PC-3 (cell line): ENCODE measurements at regions not wholly inside any gene's neighbourhood (a gene's known extent, or its start where the extent isn't known, plus 50 kb on each side); places are given as distances from the start of the nearest gene placed in this dataset.

Experiments
- ATAC-seq: fragments of 200-7000 bp; cut with Tn5 transposase; 2 replicates; pipeline ENCODE4 v1.9.1; 2020; ENCODE audit warnings: mild to moderate bottlenecking, moderate library complexity
- BruUV-seq: library from RNA; stranded (reverse); fragments of 400-500 nt; replicated peaks from 2 replicates; lab custom pipeline; 2021; lab: Mats Ljungman, UMichigan
- CTCF ChIA-PET: fragments of 300-600 bp; sonication (Branson Sonifier 250); formaldehyde crosslinking; loops from one replicate; lab custom pipeline; 2022; ENCODE audit warnings: antibody characterized with exemption; lab: Charles Lee
- POLR2A ChIA-PET: fragments of 300-600 bp; sonication (Branson Sonifier 250); formaldehyde crosslinking; loops from one replicate; lab custom pipeline; 2022; ENCODE audit warnings: antibody characterized with exemption; ENCODE audit not compliant: unreplicated experiment; lab: Charles Lee
- DNase-seq: peaks from one replicate; pipeline ENCODE4 v3.0.0-alpha.2; 2015
- H2AFZ ChIP-seq: fragments of 300-600 bp; sonication (generic); 2 replicates; pipeline ENCODE4 v1.6.0; 2016; ENCODE audit warnings: antibody characterized with exemption, low read length
- H3F3A ChIP-seq: fragments of 300-600 bp; sonication (generic); one replicate; pipeline ENCODE4 v1.6.0; 2017; ENCODE audit warnings: antibody characterized with exemption, low read length, control low read depth, mild to moderate bottlenecking; ENCODE audit not compliant: unreplicated experiment
- H3K27ac ChIP-seq: fragments of 300-600 bp; sonication (generic); 2 replicates; pipeline ENCODE4 v1.5.1; 2016; ENCODE audit warnings: mild to moderate bottlenecking, low read length
- H3K27me3 ChIP-seq: fragments of 300-600 bp; sonication (generic); 2 replicates; pipeline ENCODE4 v1.6.1; 2016; ENCODE audit warnings: low read length, mixed read lengths
- H3K36me3 ChIP-seq: fragments of 300-600 bp; sonication (generic); 2 replicates; pipeline ENCODE4 v1.6.1; 2016; ENCODE audit warnings: low read depth, mixed run types, low read length, mixed read lengths
- H3K4me1 ChIP-seq: fragments of 300-600 bp; sonication (generic); 2 replicates; pipeline ENCODE4 v1.5.1; 2016; ENCODE audit warnings: low read length; ENCODE audit not compliant: insufficient read depth
- H3K4me2 ChIP-seq: fragments of 300-600 bp; sonication (generic); 2 replicates; pipeline ENCODE4 v1.6.0; 2016; ENCODE audit warnings: low read length
- H3K4me3 ChIP-seq: fragments of 300-600 bp; sonication (generic); 2 replicates; pipeline ENCODE4 v1.5.1; 2016; ENCODE audit warnings: mild to moderate bottlenecking, low read length, mixed read lengths
- H3K79me2 ChIP-seq: fragments of 300-600 bp; sonication (generic); 2 replicates; pipeline ENCODE4 v1.6.1; 2017; ENCODE audit warnings: low read length, mixed read lengths
- H3K9ac ChIP-seq: fragments of 300-600 bp; sonication (generic); 2 replicates; pipeline ENCODE4 v1.6.0; 2016; ENCODE audit warnings: mild to moderate bottlenecking, low read length
- H3K9me2 ChIP-seq: fragments of 300-600 bp; sonication (generic); replicated peaks from 2 replicates; pipeline ENCODE4 v1.6.1; 2016; ENCODE audit warnings: mixed run types, low read length, mixed read lengths
- H3K9me3 ChIP-seq: fragments of 300-600 bp; sonication (generic); 2 replicates; pipeline ENCODE4 v1.6.1; 2016; ENCODE audit warnings: low read length, mixed read lengths
- H4K20me1 ChIP-seq: fragments of 300-600 bp; sonication (generic); 2 replicates; pipeline ENCODE4 v1.6.1; 2016; ENCODE audit warnings: low read length, mixed read lengths
- EZH2 ChIP-seq: fragments of 300-600 bp; sonication (generic); IDR thresholded peaks from one replicate; pipeline ENCODE4 v1.6.1; 2017; ENCODE audit warnings: antibody characterized with exemption, mild to moderate bottlenecking, low read length; ENCODE audit not compliant: unreplicated experiment
- EZH2phosphoT487 ChIP-seq: fragments of 300-600 bp; sonication (generic); IDR thresholded peaks from 2 replicates; pipeline ENCODE4 v1.6.1; 2018; ENCODE audit warnings: mild to moderate bottlenecking, antibody characterized with exemption, low read length, borderline replicate concordance
- intact Hi-C: fragments of 100-400 bp; cut with micrococcal nuclease; formaldehyde crosslinking; loops from 2 replicates; pipeline ENCODE4 v1.9.0; 2023
- TF ChIP-seq, protein P1 (sequence below): fragments of 300-600 bp; sonication (generic); conservative IDR thresholded peaks from 2 replicates; pipeline ENCODE4 v1.5.1; 2017; ENCODE audit warnings: antibody characterized with exemption, low read depth, mild to moderate bottlenecking, low read length

GRCh38 chr18:73043611-73044010 is 175.8 kb upstream of the NETO1 start:
- no peak overlapping the region for H3K4me2 ChIP-seq
- H4K20me1 ChIP-seq: no peaks in the 10 kb centered on the region
- H3K9ac ChIP-seq: no peak overlapping the region
- intact Hi-C loops: no loop called here
- no peaks in the 10 kb centered on the region for H3K9me2 ChIP-seq
- H3K27ac ChIP-seq: no peak overlapping the region
- H3K36me3 ChIP-seq: no peaks in the 10 kb centered on the region
- no peaks in the 10 kb centered on the region for H3K79me2 ChIP-seq
- ATAC-seq (no peak), DNase-seq (no peak)
- TF ChIP-seq, protein P1, sequence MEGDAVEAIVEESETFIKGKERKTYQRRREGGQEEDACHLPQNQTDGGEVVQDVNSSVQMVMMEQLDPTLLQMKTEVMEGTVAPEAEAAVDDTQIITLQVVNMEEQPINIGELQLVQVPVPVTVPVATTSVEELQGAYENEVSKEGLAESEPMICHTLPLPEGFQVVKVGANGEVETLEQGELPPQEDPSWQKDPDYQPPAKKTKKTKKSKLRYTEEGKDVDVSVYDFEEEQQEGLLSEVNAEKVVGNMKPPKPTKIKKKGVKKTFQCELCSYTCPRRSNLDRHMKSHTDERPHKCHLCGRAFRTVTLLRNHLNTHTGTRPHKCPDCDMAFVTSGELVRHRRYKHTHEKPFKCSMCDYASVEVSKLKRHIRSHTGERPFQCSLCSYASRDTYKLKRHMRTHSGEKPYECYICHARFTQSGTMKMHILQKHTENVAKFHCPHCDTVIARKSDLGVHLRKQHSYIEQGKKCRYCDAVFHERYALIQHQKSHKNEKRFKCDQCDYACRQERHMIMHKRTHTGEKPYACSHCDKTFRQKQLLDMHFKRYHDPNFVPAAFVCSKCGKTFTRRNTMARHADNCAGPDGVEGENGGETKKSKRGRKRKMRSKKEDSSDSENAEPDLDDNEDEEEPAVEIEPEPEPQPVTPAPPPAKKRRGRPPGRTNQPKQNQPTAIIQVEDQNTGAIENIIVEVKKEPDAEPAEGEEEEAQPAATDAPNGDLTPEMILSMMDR: no peak
- TF ChIP-seq EZH2phosphoT487: no peak
- no peak for TF ChIP-seq EZH2
- ChIA-PET CTCF (no interaction called here), POLR2A (no interaction called here)
- no TSS peak for BruUV-seq
- H3K4me3 ChIP-seq: no peak overlapping the region
- H3K27me3 ChIP-seq: no peaks in the 10 kb centered on the region
- no peaks in the 10 kb centered on the region for H3F3A ChIP-seq
- H3K4me1 ChIP-seq: no peaks in the 10 kb centered on the region
- H2AFZ ChIP-seq: no peak overlapping the region
- H3K9me3 ChIP-seq: no peaks in the 10 kb centered on the region

DNA sequence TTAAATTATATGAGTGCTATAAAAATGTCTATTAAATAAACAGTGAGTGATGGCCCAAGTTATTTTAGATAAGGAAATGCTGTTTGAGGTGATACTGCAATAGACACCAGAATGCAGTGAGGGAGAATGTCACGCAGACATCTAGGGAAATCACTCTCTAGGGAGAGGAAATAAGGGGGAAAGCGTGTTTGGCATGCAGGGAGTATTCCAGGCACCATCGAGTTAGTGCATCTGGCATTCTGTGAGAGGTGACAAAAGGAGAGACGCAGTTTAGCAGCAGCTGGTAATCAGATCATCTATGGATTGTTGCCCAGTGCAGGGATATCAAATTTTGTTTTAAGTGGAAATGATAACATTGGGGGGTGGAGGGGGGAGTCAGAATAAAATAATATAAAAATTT is 175.4 kb upstream of the NETO1 start:
- Histone ChIP-seq H3K9me2 (no peaks in the 10 kb centered on the region), H3K4me3 (no peak overlapping the region), H2AFZ (no peak overlapping the region), H3K4me2 (no peak overlapping the region), H4K20me1 (no peaks in the 10 kb centered on the region), H3K9me3 (no peaks in the 10 kb centered on the region), H3K4me1 (no peaks in the 10 kb centered on the region), H3K79me2 (no peaks in the 10 kb centered on the region), H3K9ac (no peak overlapping the region), H3F3A (no peaks in the 10 kb centered on the region), H3K27ac (no peak overlapping the region), H3K27me3 (no peaks in the 10 kb centered on the region), H3K36me3 (no peaks in the 10 kb centered on the region)
- BruUV-seq: no TSS peak
- POLR2A ChIA-PET: no interaction called here
- TF ChIP-seq EZH2: no peak
- TF ChIP-seq, protein P1: no peak
- TF ChIP-seq EZH2phosphoT487: no peak
- CTCF ChIA-PET: no interaction called here
- ATAC-seq (no peak), DNase-seq (no peak)
- intact Hi-C loops: no loop called here

DNA sequence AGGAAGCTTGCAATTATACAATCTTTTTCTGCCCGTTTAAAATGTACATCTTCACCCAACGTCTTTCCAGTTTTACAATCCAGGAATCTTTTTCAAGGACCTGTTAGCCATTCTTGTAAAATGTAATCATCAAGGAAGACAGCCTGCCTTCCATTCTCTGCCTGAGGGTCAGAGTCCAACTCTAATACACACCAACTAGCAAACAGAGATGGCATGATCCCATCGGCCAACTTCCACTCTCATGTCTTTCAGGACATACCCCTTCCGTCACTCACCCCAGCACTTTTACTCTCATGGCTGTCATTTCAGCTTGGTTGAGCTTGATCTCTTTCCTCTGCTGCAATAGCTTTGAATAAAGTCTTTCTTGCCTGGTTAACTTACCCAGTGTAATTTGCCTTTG is 172.5 kb upstream of the NETO1 start:
- ATAC-seq (no peak), DNase-seq (no peak)
- H3K9me3 ChIP-seq: no peaks in the 10 kb centered on the region
- intact Hi-C loops: no loop called here
- TF ChIP-seq EZH2 (no peak), EZH2phosphoT487 (no peak)
- TF ChIP-seq, protein P1: no peak
- no peak overlapping the region for H3K4me3 ChIP-seq
- POLR2A ChIA-PET: no interaction called here
- no peaks in the 10 kb centered on the region for H3K27me3 ChIP-seq
- no peak overlapping the region for H3K9ac ChIP-seq
- no peaks in the 10 kb centered on the region for H3K9me2 ChIP-seq
- H3K36me3 ChIP-seq: no peaks in the 10 kb centered on the region
- H3K4me1 ChIP-seq: no peaks in the 10 kb centered on the region
- no TSS peak for BruUV-seq
- no peak overlapping the region for H3K4me2 ChIP-seq
- no peak overlapping the region for H3K27ac ChIP-seq
- H3F3A ChIP-seq: no peaks in the 10 kb centered on the region
- no peaks in the 10 kb centered on the region for H4K20me1 ChIP-seq
- H2AFZ ChIP-seq: no peak overlapping the region
- H3K79me2 ChIP-seq: no peaks in the 10 kb centered on the region
- CTCF ChIA-PET: no interaction called here
